IMR-90 (cell line): ENCODE measurements at regions not wholly inside any gene's neighbourhood (a gene's known extent, or its start where the extent isn't known, plus 50 kb on each side); places are given as distances from the start of the nearest gene placed in this dataset.

Source experiments
- ATAC-seq: fragments of 200-7000 bp; cut with Tn5 transposase; 2 replicates; pipeline ENCODE4 v1.9.1; 2020; ENCODE audit warnings: low read depth, mild to moderate bottlenecking, moderate library complexity
- BruUV-seq: library from RNA; stranded (reverse); fragments of 400-500 nt; replicated peaks from 2 replicates; lab custom pipeline; 2021; lab: Mats Ljungman, UMichigan
- CTCF ChIA-PET: fragments of 300-600 bp; formaldehyde crosslinking; extraction: SDS; loops from one replicate; lab custom pipeline; 2021; ENCODE audit warnings: antibody characterized with exemption; lab: Yijun Ruan, JAX
- POLR2A ChIA-PET: fragments of 300-600 bp; sonication (Branson Sonifier 250); formaldehyde crosslinking; loops from one replicate; lab custom pipeline; 2022; ENCODE audit warnings: antibody characterized with exemption; ENCODE audit not compliant: unreplicated experiment; lab: Charles Lee
- DNase-seq: peaks from one replicate; pipeline ENCODE4 v3.0.0; 2013
- H2AFZ ChIP-seq: replicated peaks from 2 replicates; pipeline ENCODE3; 2013; ENCODE audit warnings: low read length, mild to moderate bottlenecking; ENCODE audit not compliant: poor library complexity
- H2AK5ac ChIP-seq: 2 replicates; pipeline ENCODE4 v1.6.1; 2013; ENCODE audit warnings: low read depth, low read length, inconsistent platforms
- H2AK9ac ChIP-seq: replicated peaks from 2 replicates; pipeline ENCODE3; 2013; ENCODE audit warnings: mild to moderate bottlenecking, low read depth, low read length, moderate library complexity; ENCODE audit not compliant: poor library complexity
- H2BK120ac ChIP-seq: 2 replicates; pipeline ENCODE4 v1.6.1; 2013; ENCODE audit warnings: low read depth, low read length, inconsistent platforms
- H2BK15ac ChIP-seq: 3 replicates; pipeline ENCODE4 v1.6.1; 2013; ENCODE audit warnings: low read depth, low read length, inconsistent platforms
- H2BK20ac ChIP-seq: 2 replicates; pipeline ENCODE4 v1.6.1; 2013; ENCODE audit warnings: low read depth, mild to moderate bottlenecking, inconsistent platforms, low read length, moderate library complexity
- H2BK5ac ChIP-seq: 2 replicates; pipeline ENCODE4 v1.6.1; 2013; ENCODE audit warnings: mild to moderate bottlenecking, low read depth, low read length, inconsistent platforms; ENCODE audit not compliant: poor library complexity, severe bottlenecking
- H3K14ac ChIP-seq: replicated peaks from 2 replicates; pipeline ENCODE4 v1.6.1; 2013; ENCODE audit warnings: low read depth, low read length, inconsistent platforms
- H3K18ac ChIP-seq: 2 replicates; pipeline ENCODE4 v1.6.1; 2013; ENCODE audit warnings: low read depth, low read length, control low read depth
- H3K23ac ChIP-seq: 2 replicates; pipeline ENCODE4 v1.6.1; 2013; ENCODE audit warnings: low read depth, low read length, inconsistent platforms
- H3K27ac ChIP-seq: 2 replicates; pipeline ENCODE4 v1.5.1; 2013; ENCODE audit warnings: mild to moderate bottlenecking, control low read depth, low read length; ENCODE audit not compliant: insufficient read depth
- H3K27me3 ChIP-seq: 2 replicates; pipeline ENCODE4 v1.6.1; 2013; ENCODE audit warnings: low read length; ENCODE audit not compliant: control insufficient read depth, insufficient read depth
- H3K36me3 ChIP-seq: 2 replicates; pipeline ENCODE4 v1.6.1; 2013; ENCODE audit warnings: low read length, mixed read lengths; ENCODE audit not compliant: control insufficient read depth, insufficient read depth
- H3K4ac ChIP-seq: 2 replicates; pipeline ENCODE4 v1.6.1; 2013; ENCODE audit warnings: low read depth, low read length, inconsistent platforms
- H3K4me1 ChIP-seq: 2 replicates; pipeline ENCODE4 v1.6.1; 2013; ENCODE audit warnings: low read length, mixed read lengths; ENCODE audit not compliant: control insufficient read depth, insufficient read depth
- H3K4me2 ChIP-seq: 2 replicates; pipeline ENCODE4 v1.6.1; 2013; ENCODE audit warnings: low read depth, mild to moderate bottlenecking, control low read depth, low read length, moderate library complexity
- H3K4me3 ChIP-seq: 2 replicates; pipeline ENCODE4 v1.5.1; 2013; ENCODE audit warnings: low read depth, mild to moderate bottlenecking, control low read depth, low read length, moderate library complexity; ENCODE audit not compliant: insufficient read depth
- H3K56ac ChIP-seq: 2 replicates; pipeline ENCODE4 v1.6.1; 2013; ENCODE audit warnings: low read length, inconsistent platforms; ENCODE audit not compliant: insufficient read depth; ENCODE audit errors: extremely low read depth
- H3K79me1 ChIP-seq, 2 experiments: 2 replicates each; pipeline ENCODE4 v1.6.1; 2013; ENCODE audit warnings: low read length in 2 of 2, inconsistent platforms in 1 of 2, low read depth in 1 of 2
- H3K9ac ChIP-seq: 2 replicates; pipeline ENCODE4 v1.6.1; 2013; ENCODE audit warnings: low read depth, low read length, control low read depth
- H3K9me1 ChIP-seq: 2 replicates; pipeline ENCODE4 v1.6.1; 2013; ENCODE audit warnings: low read length, inconsistent platforms; ENCODE audit not compliant: insufficient read depth
- H3K9me3 ChIP-seq: 2 replicates; pipeline ENCODE4 v1.6.1; 2013; ENCODE audit warnings: low read length; ENCODE audit not compliant: control insufficient read depth, insufficient read depth
- H4K20me1 ChIP-seq: 2 replicates; pipeline ENCODE4 v1.6.1; 2013; ENCODE audit warnings: low read length, inconsistent platforms; ENCODE audit not compliant: insufficient read depth
- H4K5ac ChIP-seq: 2 replicates; pipeline ENCODE4 v1.6.1; 2013; ENCODE audit warnings: mild to moderate bottlenecking, low read depth, low read length, control low read depth
- H4K8ac ChIP-seq, 2 experiments: 2 replicates each; pipeline ENCODE4 v1.6.1; 2013; ENCODE audit warnings: low read depth in 2 of 2, low read length in 2 of 2, control low read depth in 1 of 2, inconsistent platforms in 1 of 2
- H4K91ac ChIP-seq: 2 replicates; pipeline ENCODE4 v1.6.1; 2013; ENCODE audit warnings: low read depth, low read length, inconsistent platforms; ENCODE audit not compliant: insufficient read depth
- BHLHE40 ChIP-seq: fragments of 150-350 bp; IDR thresholded peaks from 2 replicates; pipeline ENCODE4 v1.6.1; 2016; ENCODE audit warnings: mild to moderate bottlenecking, low read depth, low read length
- MXI1 ChIP-seq: IDR thresholded peaks from 2 replicates; pipeline ENCODE4 v1.6.1; 2012; ENCODE audit warnings: low read depth, mild to moderate bottlenecking, low read length, moderate library complexity, borderline replicate concordance
- RCOR1 ChIP-seq: IDR thresholded peaks from 2 replicates; pipeline ENCODE4 v1.6.1; 2012; ENCODE audit warnings: mild to moderate bottlenecking, low read length, improper control_type of control experiment; ENCODE audit not compliant: insufficient replicate concordance
- WGBS, 2 experiments: methylation state at CpG; one replicate each; pipeline versions ENCODE4 v1.1.5 to v1.1.7; 2013; ENCODE audit warnings: missing lambda C conversion rate in 2 of 2; ENCODE audit not compliant: insufficient read length in 1 of 2; ENCODE audit errors: extremely low coverage in 2 of 2; 5-methylcytosine and 5-hydroxymethylcytosine counted together
- dilution Hi-C: fragments of 300-500 bp; cut with HindIII; formaldehyde crosslinking; loops from one replicate; pipeline ENCODE4 v1.14.3; 2018; ENCODE audit warnings: low sequenced_read_pairs; ENCODE audit not compliant: unreplicated experiment
- in situ Hi-C: fragments of 300-500 bp; cut with MboI; formaldehyde crosslinking; loops from 3 replicates; pipeline ENCODE4 v1.14.3; 2019; ENCODE audit warnings: low sequenced_read_pairs, inconsistent platforms, mixed read lengths
- intact Hi-C: fragments of 100-400 bp; cut with micrococcal nuclease; formaldehyde crosslinking; loops from 2 replicates; pipeline ENCODE4 v1.10.0; 2022
- TF ChIP-seq, protein P1 (sequence below): fragments of 150-350 bp; IDR thresholded peaks from 2 replicates; pipeline ENCODE4 v1.6.1; 2016; ENCODE audit warnings: low read depth, mild to moderate bottlenecking, low read length, moderate library complexity, borderline replicate concordance

DNA sequence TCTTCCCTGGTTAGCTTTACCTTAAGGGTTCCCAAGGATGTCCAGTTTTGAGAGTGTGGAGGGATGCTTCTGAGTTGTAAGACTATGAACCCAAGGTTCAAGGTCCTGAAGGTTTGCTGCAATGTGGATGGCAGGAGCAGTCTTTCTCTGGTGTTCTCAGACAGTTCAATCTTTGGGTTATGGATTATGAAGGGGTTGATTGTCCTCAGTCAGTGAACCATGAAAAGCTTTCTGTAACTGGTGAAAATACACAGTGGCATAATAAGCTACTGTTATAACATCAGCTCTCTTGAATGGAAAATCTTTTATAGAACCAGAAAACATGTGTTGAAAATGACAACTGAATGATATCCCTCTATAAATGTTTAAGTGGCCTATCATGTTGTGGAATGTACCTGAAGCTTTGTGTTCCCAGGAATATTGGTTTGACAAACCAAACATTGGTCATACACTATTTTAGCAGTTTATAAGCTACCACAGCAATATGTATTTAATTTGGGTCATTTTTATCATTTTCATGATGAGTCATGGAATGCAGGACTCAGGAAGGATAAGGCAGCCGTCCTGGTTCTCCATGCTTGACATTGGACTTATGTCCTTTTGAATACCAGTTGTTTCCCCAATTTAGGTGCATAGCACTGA lies 1041.8 kb upstream of the ARRDC3 start:
- Histone ChIP-seq H4K91ac (no peak overlapping the region), H3K14ac (no peak overlapping the region), H2AFZ (no peak overlapping the region), H3K27me3 (no peaks in the 10 kb centered on the region), H3K79me1 (no peaks in the 10 kb centered on the region), H2BK120ac (no peak overlapping the region), H3K9me3 (peaks cover 2% of the 10 kb centered on the region; the same call in 1 of the 2 replicates), H3K4me1 (no peaks in the 10 kb centered on the region), H2BK5ac (no peak overlapping the region), H3K4me2 (no peak overlapping the region), H3K36me3 (no peaks in the 10 kb centered on the region), H3K9me1 (no peaks in the 10 kb centered on the region), H3K23ac (no peak overlapping the region), H2BK15ac (no peak overlapping the region), H3K9ac (no peak overlapping the region), H3K4ac (no peak overlapping the region), H2AK9ac (no peak overlapping the region), H3K4me3 (no peak overlapping the region), H3K56ac (no peak overlapping the region), H4K5ac (no peak overlapping the region), H3K27ac (no peak overlapping the region), H3K18ac (no peak overlapping the region), H2AK5ac (no peak overlapping the region), H4K20me1 (no peaks in the 10 kb centered on the region), H2BK20ac (no peak overlapping the region), H4K8ac (no peak overlapping the region)
- dilution Hi-C loops: no loop called here
- DNase-seq: no peak
- no peak for ATAC-seq
- intact Hi-C loops: no loop called here
- BruUV-seq: no TSS peak
- no CpG with 5 or more reads among the region's 1 CpG for WGBS, 2 experiments
- TF ChIP-seq, protein P1, sequence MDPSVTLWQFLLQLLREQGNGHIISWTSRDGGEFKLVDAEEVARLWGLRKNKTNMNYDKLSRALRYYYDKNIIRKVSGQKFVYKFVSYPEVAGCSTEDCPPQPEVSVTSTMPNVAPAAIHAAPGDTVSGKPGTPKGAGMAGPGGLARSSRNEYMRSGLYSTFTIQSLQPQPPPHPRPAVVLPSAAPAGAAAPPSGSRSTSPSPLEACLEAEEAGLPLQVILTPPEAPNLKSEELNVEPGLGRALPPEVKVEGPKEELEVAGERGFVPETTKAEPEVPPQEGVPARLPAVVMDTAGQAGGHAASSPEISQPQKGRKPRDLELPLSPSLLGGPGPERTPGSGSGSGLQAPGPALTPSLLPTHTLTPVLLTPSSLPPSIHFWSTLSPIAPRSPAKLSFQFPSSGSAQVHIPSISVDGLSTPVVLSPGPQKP: no peak
- TF ChIP-seq RCOR1 (no peak), MXI1 (no peak), BHLHE40 (no peak)
- ChIA-PET POLR2A (no interaction called here), CTCF (no interaction called here)
- in situ Hi-C loops: no loop called here
